ENCODE measurements at regions not wholly inside any gene's neighbourhood (a gene's known extent, or its start where the extent isn't known, plus 50 kb on each side); places are given as distances from the start of the nearest gene placed in this dataset.

- H3K79me2 ChIP-seq (ENCODE audit: control insufficient read depth in 1 of 2, insufficient read depth in 2 of 2, low read length in 2 of 2): no peaks in the 10 kb centered on the region
- no peak for TF ChIP-seq SIX5 (IDR thresholded peaks at IDR 0.05; ENCODE audit: low read depth, low read length)
- no peak for TF ChIP-seq SP2 (IDR thresholded peaks at IDR 0.05; ENCODE audit: low read length)
- TF ChIP-seq ATF3 (IDR thresholded peaks at IDR 0.05; ENCODE audit: insufficient read depth, low read depth, low read length): no peak
- no peak for TF ChIP-seq RBBP5 (IDR thresholded peaks at IDR 0.05; ENCODE audit: borderline replicate concordance, low read depth, low read length)
- TF ChIP-seq SAP30 (IDR thresholded peaks at IDR 0.05; ENCODE audit: insufficient read depth, insufficient replicate concordance, low read length): no peak
- no peak for TF ChIP-seq CBX5 (IDR thresholded peaks at IDR 0.05; ENCODE audit: low read depth, low read length)
- no peak for TF ChIP-seq TAF1 (IDR thresholded peaks at IDR 0.05; ENCODE audit: low read depth, low read length)
- TF ChIP-seq SIRT6 (IDR thresholded peaks at IDR 0.05; ENCODE audit: low read length): no peak
- TF ChIP-seq RXRA (IDR thresholded peaks at IDR 0.05; ENCODE audit: insufficient read depth, low read depth, low read length): no peak
- no peak for TF ChIP-seq EZH2 (IDR thresholded peaks at IDR 0.05; ENCODE audit: low read depth, low read length, severe bottlenecking)
- TF ChIP-seq FOSL1 (IDR thresholded peaks at IDR 0.05; ENCODE audit: insufficient read depth, low read depth, low read length): no peak
- TF ChIP-seq CTBP2 (IDR thresholded peaks at IDR 0.05; ENCODE audit: borderline replicate concordance, insufficient read depth, insufficient read length, low read length): no peak
- no peak for TF ChIP-seq BCL11A (IDR thresholded peaks at IDR 0.05; ENCODE audit: low read depth in 2 of 2, low read length in 2 of 2)
- no peak for TF ChIP-seq SIN3A (conservative IDR thresholded peaks at IDR 0.05 in 1 of 2, IDR thresholded peaks at IDR 0.05 in 1 of 2; ENCODE audit: low read depth in 1 of 2, low read length in 2 of 2)
- H3K9ac ChIP-seq (replicated peaks in 1 of 4; ENCODE audit: extremely low read depth in 1 of 4, low read depth in 3 of 4, low read length in 3 of 4): no peak overlapping the region
- no peak overlapping the region for H3K4me2 ChIP-seq (ENCODE audit: insufficient read depth in 1 of 2, low read depth in 2 of 2, low read length in 2 of 2)
- POLR2A ChIA-PET (ENCODE audit: partially characterized antibody): no interaction called here
- H3K4me1 ChIP-seq (replicated peaks in 1 of 4; ENCODE audit: control insufficient read depth in 3 of 4, insufficient read depth in 4 of 4, low read length in 3 of 4): no peaks in the 10 kb centered on the region
- DNase-seq (ENCODE audit: low read depth in 1 of 2, low spot score in 2 of 2): no peak
- no peak overlapping the region for H2BK120ac ChIP-seq (replicated peaks; ENCODE audit: low read depth, low read length)
- H3K23ac ChIP-seq (ENCODE audit: insufficient read length): no peak overlapping the region
- FAIRE-seq: no peak
- no peak overlapping the region for H2BK20ac ChIP-seq (ENCODE audit: low read length)
- no peaks in the 10 kb centered on the region for H3K23me2 ChIP-seq (ENCODE audit: low read depth, low read length)
- CTCF ChIA-PET (ENCODE audit: partially characterized antibody): no interaction called here
- H3K56ac ChIP-seq (replicated peaks; ENCODE audit: insufficient read length, low read depth, low read length): no peak overlapping the region
- H4K20me1 ChIP-seq (replicated peaks in 1 of 2; ENCODE audit: control insufficient read depth in 1 of 2, insufficient read depth in 2 of 2, low read length in 2 of 2): no peaks in the 10 kb centered on the region
- H4K8ac ChIP-seq (ENCODE audit: extremely low read depth, insufficient read depth, low read length): no peak overlapping the region
- no peaks in the 10 kb centered on the region for H3K27me3 ChIP-seq (replicated peaks in 1 of 4; ENCODE audit: control insufficient read depth in 3 of 4, extremely low read depth in 1 of 4, insufficient read depth in 3 of 4, low read length in 3 of 4)
- no peak overlapping the region for H4K91ac ChIP-seq (replicated peaks; ENCODE audit: insufficient read length, low read length)
- H2BK12ac ChIP-seq (ENCODE audit: low read depth, low read length): no peak overlapping the region; the same call in 1 of the 2 replicates
- no peak overlapping the region for H3K18ac ChIP-seq (ENCODE audit: extremely low read depth, low read length)
- H2BK5ac ChIP-seq (ENCODE audit: low read depth, low read length): no peak overlapping the region
- H3K27ac ChIP-seq (ENCODE audit: low read depth, low read length): no peak overlapping the region
- no peak overlapping the region for H4K5ac ChIP-seq (ENCODE audit: insufficient read length, low read depth, low read length)
- no peaks in the 10 kb centered on the region for H3K36me3 ChIP-seq (ENCODE audit: control insufficient read depth in 2 of 4, insufficient read depth in 4 of 4, low read length in 3 of 4)
- no peak overlapping the region for H2BK15ac ChIP-seq (ENCODE audit: low read length)
- H3K4ac ChIP-seq (replicated peaks; ENCODE audit: insufficient read length, low read depth, low read length): no peak overlapping the region
- H3K14ac ChIP-seq (ENCODE audit: insufficient read length): no peak overlapping the region
- no peaks in the 10 kb centered on the region for H3K79me1 ChIP-seq (ENCODE audit: low read depth, low read length)
- no peak overlapping the region for H3K4me3 ChIP-seq (ENCODE audit: extremely low read depth in 1 of 4, insufficient read depth in 2 of 4, low read depth in 3 of 4, low read length in 4 of 4)
- peaks cover 0 to 1% of the 10 kb centered on the region in 2 experiments; a peak in 1 of 4 replicates for H3K9me3 ChIP-seq (ENCODE audit: insufficient read depth in 2 of 2, low read depth in 1 of 2, low read length in 1 of 2)
- H2AK5ac ChIP-seq (ENCODE audit: low read depth, low read length): no peak overlapping the region
- 89% methylated on average over 3 of the region's 3 CpGs; no CpG with 5 or more reads in 1 of the 2 experiments for WGBS, 2 experiments (ENCODE audit: extremely low coverage in 1 of 2, insufficient coverage in 1 of 2, insufficient read length in 1 of 2, insufficient replicate concordance in 2 of 2, low coverage in 1 of 2, low lambda C conversion rate in 2 of 2, missing lambda C conversion rate in 1 of 2)
- H2AFZ ChIP-seq (ENCODE audit: low read length): no peak overlapping the region
These were observed 228.4 kb upstream of the SLC39A10 start for GRCh38 chr2:195428673-195429072.
